NCI-H82 treated with DMSO at 0.1 percent for 48 hours (cell line): ENCODE measurements at regions not wholly inside any gene's neighbourhood (a gene's known extent, or its start where the extent isn't known, plus 50 kb on each side); places are given as distances from the start of the nearest gene placed in this dataset.

Experiments
- DNase-seq: peaks from one replicate; lab custom pipeline; 2025; ENCODE audit not compliant: unreplicated experiment; lab: John Stamatoyannopoulos, UW

- no peak for DNase-seq
Observed at GRCh38 chr9:104022083-104022482, 72.0 kb upstream of the SMC2 start.

GRCh38 chr9:104025104-104025503 lies 69.0 kb upstream of the SMC2 start:
- DNase-seq = no peak

GRCh38 chr9:104025945-104026344 lies 68.2 kb upstream of the SMC2 start:
- no peak for DNase-seq

- no peak for DNase-seq
Observed at GRCh38 chr9:104027295-104027694, 66.8 kb upstream of the SMC2 start.

- DNase-seq = no peak
Observed at GRCh38 chr9:104028827-104029226, 65.3 kb upstream of the SMC2 start.
